Endothelial cell (in vitro differentiated cells): ENCODE measurements at regions not wholly inside any gene's neighbourhood (a gene's known extent, or its start where the extent isn't known, plus 50 kb on each side); places are given as distances from the start of the nearest gene placed in this dataset.

Experiments
- DNase-seq: peaks from one replicate; pipeline ENCODE4 v3.0.0; 2021; ENCODE audit warnings: low spot score
- H3K27ac Mint-ChIP-seq: one replicate; pipeline ENCODE4 v1.8.0; 2021; ENCODE audit warnings: mixed read lengths, inconsistent platforms; ENCODE audit not compliant: unreplicated experiment
- H3K27me3 Mint-ChIP-seq: one replicate; pipeline ENCODE4 v1.8.0; 2021; ENCODE audit warnings: mild to moderate bottlenecking, moderate library complexity, mixed read lengths, inconsistent platforms; ENCODE audit not compliant: unreplicated experiment
- H3K36me3 Mint-ChIP-seq: one replicate; pipeline ENCODE4 v1.8.0; 2021; ENCODE audit warnings: mild to moderate bottlenecking, low read depth, mixed read lengths, inconsistent platforms; ENCODE audit not compliant: unreplicated experiment
- H3K4me1 Mint-ChIP-seq: one replicate; pipeline ENCODE4 v1.8.0; 2021; ENCODE audit warnings: mild to moderate bottlenecking, mixed read lengths, inconsistent platforms; ENCODE audit not compliant: unreplicated experiment
- H3K4me3 Mint-ChIP-seq: one replicate; pipeline ENCODE4 v1.8.0; 2021; ENCODE audit warnings: mild to moderate bottlenecking, mixed read lengths, inconsistent platforms; ENCODE audit not compliant: unreplicated experiment
- H3K9me3 Mint-ChIP-seq: one replicate; pipeline ENCODE4 v1.8.0; 2021; ENCODE audit warnings: mixed read lengths, inconsistent platforms; ENCODE audit not compliant: unreplicated experiment
- CTCF ChIP-seq: fragments of 200-600 bp; sonication (generic); IDR thresholded peaks from one replicate; pipeline ENCODE4 v1.5.0; 2021; ENCODE audit warnings: antibody characterized with exemption; ENCODE audit not compliant: unreplicated experiment

- Mint-ChIP-seq H3K4me1 (no peaks in the 10 kb centered on the region), H3K27me3 (no peaks in the 10 kb centered on the region), H3K27ac (no peak overlapping the region), H3K4me3 (no peak overlapping the region), H3K36me3 (no peaks in the 10 kb centered on the region), H3K9me3 (no peaks in the 10 kb centered on the region)
- no peak for DNase-seq
- no peak for TF ChIP-seq CTCF
Observed at GRCh38 chrX:23168291-23168690, 166.4 kb upstream of the PTCHD1 start.

DNA sequence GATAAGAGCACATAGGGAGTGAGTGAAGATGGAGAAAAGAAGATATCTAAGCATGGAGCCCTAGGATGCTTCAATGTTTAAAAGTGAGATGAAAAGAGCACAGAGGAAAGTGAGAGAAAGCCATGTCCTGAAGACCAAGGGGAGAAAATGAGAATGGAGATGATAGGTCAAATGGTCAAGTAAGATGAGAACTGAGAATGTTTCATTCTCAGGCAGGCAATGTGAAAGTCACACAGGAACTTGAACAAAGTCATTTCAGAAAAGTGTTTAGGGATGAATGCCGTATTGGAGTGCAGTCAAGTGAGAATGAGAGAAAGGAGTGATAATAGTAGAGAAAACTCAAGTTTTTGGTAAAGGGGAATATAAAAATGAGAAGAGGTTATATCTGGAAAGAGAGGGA lies 148.7 kb upstream of the PTCHD1 start:
- no peaks in the 10 kb centered on the region for H3K9me3 Mint-ChIP-seq
- H3K27me3 Mint-ChIP-seq, result no peaks in the 10 kb centered on the region
- DNase-seq, result no peak
- H3K36me3 Mint-ChIP-seq, result no peaks in the 10 kb centered on the region
- no peak overlapping the region for H3K27ac Mint-ChIP-seq
- no peaks in the 10 kb centered on the region for H3K4me1 Mint-ChIP-seq
- no peak for TF ChIP-seq CTCF
- no peak overlapping the region for H3K4me3 Mint-ChIP-seq

- H3K4me1 Mint-ChIP-seq, result no peaks in the 10 kb centered on the region
- H3K27me3 Mint-ChIP-seq, result no peaks in the 10 kb centered on the region
- H3K27ac Mint-ChIP-seq, result no peak overlapping the region
- no peak for DNase-seq
- H3K36me3 Mint-ChIP-seq, result no peaks in the 10 kb centered on the region
- TF ChIP-seq CTCF, result no peak
- no peaks in the 10 kb centered on the region for H3K9me3 Mint-ChIP-seq
- H3K4me3 Mint-ChIP-seq, result no peak overlapping the region
Observed at GRCh38 chrX:23187819-23188218, 146.8 kb upstream of the PTCHD1 start.

- H3K36me3 Mint-ChIP-seq, result no peaks in the 10 kb centered on the region
- H3K9me3 Mint-ChIP-seq, result no peaks in the 10 kb centered on the region
- H3K27me3 Mint-ChIP-seq, result no peaks in the 10 kb centered on the region
- H3K4me1 Mint-ChIP-seq, result no peaks in the 10 kb centered on the region
- TF ChIP-seq CTCF, result no peak
- H3K4me3 Mint-ChIP-seq, result no peak overlapping the region
- no peak for DNase-seq
- no peak overlapping the region for H3K27ac Mint-ChIP-seq
Observed at GRCh38 chrX:23194885-23195554, 139.6 kb upstream of the PTCHD1 start.

- no peak for TF ChIP-seq CTCF
- no peak for DNase-seq
- no peaks in the 10 kb centered on the region for H3K4me1 Mint-ChIP-seq
- H3K9me3 Mint-ChIP-seq, result no peaks in the 10 kb centered on the region
- H3K36me3 Mint-ChIP-seq, result no peaks in the 10 kb centered on the region
- no peaks in the 10 kb centered on the region for H3K27me3 Mint-ChIP-seq
- H3K4me3 Mint-ChIP-seq, result no peak overlapping the region
- H3K27ac Mint-ChIP-seq, result no peak overlapping the region
Observed at GRCh38 chrX:23195761-23196160, 138.9 kb upstream of the PTCHD1 start.
